Fibroblast of peridontal ligament (primary cell): ENCODE measurements at regions not wholly inside any gene's neighbourhood (a gene's known extent, or its start where the extent isn't known, plus 50 kb on each side); places are given as distances from the start of the nearest gene placed in this dataset.

Source experiments
- DNase-seq: peaks from one replicate; pipeline ENCODE4 v3.0.0-alpha.2; 2010; ENCODE audit errors: extremely low read depth

DNA sequence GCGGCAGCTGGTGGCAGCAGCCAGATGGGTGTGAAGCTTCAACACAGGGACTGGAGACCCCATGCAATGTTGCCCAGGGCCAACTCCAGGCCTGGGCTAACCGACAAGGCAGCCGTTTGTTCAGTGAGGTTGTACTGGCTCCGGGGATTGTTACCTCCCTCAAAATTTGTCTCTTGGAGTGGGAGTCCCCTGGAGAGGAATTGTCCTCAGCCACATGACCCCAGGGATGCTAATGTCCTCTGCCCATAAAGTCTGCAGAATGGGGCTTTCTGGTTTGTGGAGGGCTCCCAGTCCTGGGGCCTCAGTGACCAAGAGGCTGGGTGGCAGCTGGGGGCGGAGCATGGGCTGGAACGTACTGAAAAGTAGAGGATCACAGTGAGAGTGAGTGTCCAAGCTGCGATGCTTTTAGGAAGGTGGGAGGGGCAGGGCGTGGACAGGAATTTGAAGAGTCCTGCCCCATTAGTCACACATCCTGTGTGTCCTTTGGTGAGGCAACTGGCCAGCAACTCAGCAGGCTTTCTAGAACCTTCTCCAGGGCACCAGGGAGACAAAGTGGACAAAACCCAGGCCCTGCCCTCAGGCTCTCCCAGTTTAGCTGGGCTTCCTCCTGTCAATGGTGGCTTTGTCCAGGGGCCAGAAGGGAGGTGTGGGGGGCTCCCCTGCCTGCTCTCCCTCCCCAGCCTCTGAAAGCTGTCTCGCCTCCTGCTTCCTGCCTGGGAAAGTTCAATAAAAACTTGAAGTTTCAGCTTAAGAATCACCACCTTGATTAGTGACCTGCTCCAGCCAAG is 114.0 kb downstream of the NSG2 start:
- DNase-seq, result no peak

DNA sequence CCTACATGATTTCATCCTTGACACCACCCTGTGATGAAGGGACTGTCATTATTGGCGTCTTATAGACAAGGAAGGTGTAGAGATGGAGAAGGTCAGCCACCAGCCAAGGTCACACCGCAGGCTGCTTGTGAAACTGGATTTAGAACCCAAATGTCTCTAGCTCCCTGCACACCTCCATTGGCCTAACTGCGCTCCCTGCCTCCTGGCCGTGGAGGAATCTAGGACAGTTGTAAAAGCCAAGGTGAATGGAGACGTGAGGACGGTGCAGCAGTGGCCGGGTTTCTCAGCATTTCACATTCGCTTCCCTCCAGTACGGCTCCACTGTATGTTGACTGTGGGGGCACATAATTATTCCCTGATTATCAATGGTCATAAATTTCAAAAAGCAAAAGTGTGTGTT is 119.9 kb downstream of the NSG2 start:
- DNase-seq, result no peak

DNA sequence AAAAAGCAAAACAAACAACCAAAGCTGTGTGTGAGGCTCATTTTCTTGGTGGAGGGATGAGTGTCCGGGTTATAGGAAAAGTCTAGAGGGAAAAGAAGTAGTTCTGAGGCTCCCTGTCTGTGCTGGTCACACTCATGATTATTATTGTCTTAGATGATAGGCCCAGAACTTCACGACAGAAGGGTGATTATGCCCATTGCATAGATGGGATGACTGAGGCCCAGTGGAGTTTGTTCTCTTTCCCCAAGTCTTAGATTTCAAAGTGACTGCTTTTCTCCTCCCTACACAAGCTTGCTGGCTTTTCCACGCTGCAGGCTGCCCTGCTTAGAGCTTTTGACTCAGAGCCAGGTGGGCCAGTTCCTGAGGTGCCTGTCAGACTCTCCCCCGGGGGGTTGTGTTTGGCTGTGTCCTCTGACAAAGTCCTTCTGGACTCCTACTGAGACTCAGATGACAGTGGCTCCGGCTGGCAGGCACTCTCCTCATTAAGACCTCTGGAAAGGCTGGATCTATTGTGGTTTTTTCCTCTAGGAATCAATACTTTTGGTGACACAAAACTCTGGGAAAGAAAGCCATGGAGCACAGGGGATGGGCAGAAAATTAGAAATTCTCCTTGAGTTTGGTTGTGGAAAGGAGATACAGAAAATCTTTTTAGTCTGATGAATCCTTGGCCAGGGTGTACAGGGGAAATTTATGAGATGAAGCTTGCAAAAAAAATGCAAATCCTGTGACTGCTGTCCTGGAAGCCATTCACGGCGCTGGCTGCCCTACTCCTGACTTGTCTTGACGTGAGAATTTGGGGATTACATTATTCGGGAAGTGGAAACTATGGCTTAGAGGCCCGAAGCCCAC is 120.9 kb downstream of the NSG2 start:
- DNase-seq, result no peak

DNA sequence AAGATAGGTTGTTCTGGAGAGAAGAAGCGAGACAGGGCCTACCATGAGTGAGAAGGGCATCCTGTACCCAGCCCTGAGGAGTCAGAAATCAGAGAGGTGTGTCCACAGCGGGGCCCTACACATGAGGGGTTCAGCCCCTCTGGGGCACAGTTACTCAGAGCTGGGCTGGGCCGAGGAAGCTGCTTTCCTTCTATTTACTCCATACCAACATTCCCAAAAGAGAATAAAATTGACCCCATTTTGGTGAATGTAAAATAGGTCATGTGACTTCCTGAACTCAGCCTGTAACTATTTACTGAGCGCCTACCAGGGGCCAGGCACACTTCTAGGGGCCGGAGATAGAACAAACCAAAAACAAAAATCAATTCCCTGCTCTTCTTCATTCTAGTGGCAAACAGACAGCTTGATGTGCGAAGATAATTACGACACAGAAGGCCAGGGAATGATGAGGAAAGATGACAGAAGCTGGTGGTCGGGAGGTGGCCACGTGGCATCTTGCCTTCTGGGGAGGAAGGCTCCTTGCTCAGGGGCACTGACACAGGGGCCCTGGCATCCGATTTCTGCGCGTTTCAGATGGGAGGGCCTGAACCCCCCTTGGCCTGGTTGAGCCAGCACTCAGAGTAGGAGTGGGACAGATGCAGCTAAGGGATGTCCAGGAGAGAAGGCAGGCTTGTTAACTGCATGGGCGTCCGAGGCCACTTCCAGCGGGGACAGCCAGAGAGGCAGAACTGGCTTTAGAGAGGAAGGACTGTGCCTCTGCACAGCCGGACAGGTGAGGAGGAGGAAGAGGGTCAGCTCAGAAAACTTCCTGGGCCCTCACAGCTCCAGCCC is 121.8 kb downstream of the NSG2 start:
- DNase-seq, result no peak

DNA sequence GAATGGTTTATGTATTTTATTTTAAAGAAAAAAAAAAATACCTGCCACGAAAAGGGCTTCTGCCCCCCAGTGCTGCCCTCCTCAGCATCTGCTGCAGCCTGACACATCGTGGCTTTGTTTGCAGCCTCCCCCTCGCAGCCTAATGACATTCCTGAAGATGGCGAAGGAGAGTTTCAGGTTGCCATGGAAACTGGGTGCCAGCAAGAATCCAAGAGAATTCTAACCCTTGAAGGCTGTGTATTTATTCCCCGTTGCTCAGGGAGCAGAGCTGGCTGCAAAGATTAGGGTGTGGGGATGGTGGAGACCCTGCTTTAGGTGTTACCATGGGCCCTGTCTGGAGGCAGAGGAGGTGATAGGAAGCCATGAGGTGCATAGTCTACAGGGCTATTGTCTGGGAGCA is 126.6 kb downstream of the NSG2 start:
- DNase-seq, result no peak

GRCh38 chr5:174172566-174172965 is 127.1 kb downstream of the NSG2 start:
- DNase-seq, result no peak

GRCh38 chr5:174173766-174174165 is 128.3 kb downstream of the NSG2 start:
- no peak for DNase-seq

GRCh38 chr5:174175716-174176268 is 130.3 kb downstream of the NSG2 start:
- no peak for DNase-seq

- no peak for DNase-seq
Measured at GRCh38 chr5:174176511-174176910, 131.0 kb downstream of the NSG2 start.

GRCh38 chr5:174177531-174177930 is 132.0 kb downstream of the NSG2 start:
- no peak for DNase-seq

DNA sequence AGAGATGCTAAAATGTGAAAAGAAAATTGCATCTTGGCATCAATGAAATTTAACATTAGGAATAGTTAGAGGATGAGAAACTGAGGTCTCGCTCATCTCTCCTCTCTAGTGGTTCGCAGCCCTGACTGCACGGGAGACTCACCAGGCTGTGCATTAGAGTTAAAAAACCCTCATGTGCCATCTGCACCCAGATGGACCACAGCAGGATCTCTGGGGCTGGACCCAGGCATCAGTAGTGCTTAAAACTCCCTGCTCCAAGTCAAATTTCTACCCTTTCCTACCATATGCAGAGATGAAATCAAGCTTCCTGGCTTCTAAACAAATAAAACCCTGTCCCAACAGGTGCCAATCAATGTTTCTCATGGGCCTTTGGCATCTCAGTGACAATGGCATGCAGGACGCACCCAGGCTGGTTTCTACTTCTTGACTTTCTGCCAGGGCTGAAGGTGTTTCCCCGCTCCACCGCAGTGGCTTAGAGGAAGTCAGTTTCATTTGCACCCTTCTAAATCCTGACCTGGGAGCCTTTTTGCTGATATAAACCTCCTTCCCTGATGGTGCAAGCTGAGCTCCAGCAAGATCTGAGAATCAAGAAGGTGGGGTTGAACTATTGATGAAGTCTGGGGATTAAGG is 132.6 kb downstream of the NSG2 start:
- DNase-seq, result no peak

DNA sequence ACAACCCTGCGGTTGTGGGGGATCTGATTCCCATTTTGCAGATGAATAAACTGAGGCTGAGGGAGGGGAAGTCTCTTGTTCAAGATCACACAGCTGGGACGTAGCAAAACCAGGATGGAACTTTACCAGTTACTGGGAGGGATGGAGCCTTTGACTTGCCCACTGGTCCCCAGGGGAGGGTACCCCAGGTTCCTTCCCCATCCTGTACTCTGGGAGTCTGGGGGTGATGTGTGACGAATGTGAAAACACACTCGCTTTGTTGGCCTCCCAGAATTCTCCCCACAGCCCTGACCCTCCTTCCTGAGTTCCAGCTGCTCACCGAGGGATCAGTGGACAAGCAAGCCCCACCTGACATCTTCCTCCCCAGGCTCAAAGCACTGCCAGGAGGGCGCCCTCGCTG is 135.1 kb downstream of the NSG2 start:
- DNase-seq, result no peak

- no peak for DNase-seq
Measured at GRCh38 chr5:174182111-174182510, 136.6 kb downstream of the NSG2 start.

- no peak for DNase-seq
Measured at GRCh38 chr5:174183701-174184100, 138.2 kb downstream of the NSG2 start.

DNA sequence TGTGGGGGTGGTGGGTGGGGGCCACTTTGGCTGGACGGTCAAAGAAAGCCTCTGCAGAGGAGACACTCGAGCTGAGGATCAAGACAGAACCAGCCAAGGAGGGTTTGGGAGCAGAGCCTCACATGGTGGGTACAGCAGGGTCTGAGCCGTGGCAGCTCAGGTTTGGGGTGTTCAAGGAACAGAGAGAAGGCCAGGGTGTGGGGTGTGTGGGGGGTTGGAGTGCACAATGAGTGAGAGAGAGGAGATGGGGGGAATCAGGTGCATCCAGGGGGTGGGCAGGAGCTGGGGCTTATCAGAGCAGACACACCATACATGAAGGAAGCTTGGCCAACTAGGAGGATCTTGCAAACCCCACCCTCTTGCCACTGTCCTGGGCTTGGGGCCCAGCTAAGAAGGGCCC is 140.0 kb downstream of the NSG2 start:
- no peak for DNase-seq

- no peak for DNase-seq
Measured at GRCh38 chr5:174186096-174186695, 140.7 kb downstream of the NSG2 start.

DNA sequence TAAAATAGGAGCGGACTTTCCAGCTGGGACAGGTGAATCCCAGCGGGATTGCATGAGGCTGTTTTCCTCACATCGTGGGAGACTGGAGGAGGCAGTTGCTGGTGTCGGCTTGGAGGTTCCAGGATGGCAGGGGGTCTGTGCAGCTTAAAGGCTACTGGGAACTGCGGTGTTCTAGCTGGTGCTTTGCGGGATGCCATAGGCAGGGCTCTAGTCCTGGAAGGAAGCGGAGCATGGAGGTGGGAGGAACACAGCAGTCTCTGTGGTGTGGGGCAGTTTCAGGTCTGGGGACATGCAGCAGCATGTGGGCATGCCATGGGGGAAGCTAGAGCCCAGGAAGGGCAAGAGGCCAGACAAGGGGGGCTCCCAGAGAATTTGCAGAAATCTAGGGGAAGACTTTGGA is 141.5 kb downstream of the NSG2 start:
- no peak for DNase-seq

DNA sequence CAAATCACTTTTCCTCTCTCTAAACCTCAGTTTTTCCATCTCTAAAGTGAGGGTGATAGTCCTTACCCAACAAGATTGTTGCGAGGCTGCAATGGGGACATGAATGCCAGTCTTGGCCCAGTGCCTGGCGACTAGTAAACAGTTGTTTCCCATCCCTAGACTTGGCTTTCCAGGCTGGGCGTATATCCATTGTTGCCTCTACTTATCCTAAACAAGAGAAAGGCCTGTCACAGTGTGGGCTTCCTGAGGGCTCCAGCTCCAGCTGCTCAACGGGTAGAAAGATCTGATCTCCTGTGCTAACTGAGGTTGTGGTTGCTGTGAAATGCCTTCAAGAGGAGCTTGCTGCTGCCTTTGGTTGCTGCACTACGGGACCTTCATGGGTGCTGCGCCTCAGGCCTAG is 142.0 kb downstream of the NSG2 start:
- no peak for DNase-seq

- DNase-seq, result no peak
Measured at GRCh38 chr5:174188295-174188694, 142.8 kb downstream of the NSG2 start.

GRCh38 chr5:174189654-174190541 is 144.4 kb downstream of the NSG2 start:
- DNase-seq, result no peak
